K562 (cell line): ENCODE measurements at regions not wholly inside any gene's neighbourhood (a gene's known extent, or its start where the extent isn't known, plus 50 kb on each side); places are given as distances from the start of the nearest gene placed in this dataset.

Source experiments
- CHD7 ChIP-seq: fragments of 200-600 bp; sonication (generic); IDR thresholded peaks from one replicate; pipeline ENCODE4 v1.6.1; 2012; ENCODE audit warnings: mild to moderate bottlenecking, low read depth, low read length, inconsistent platforms
- ETS1 ChIP-seq: conservative IDR thresholded peaks from 2 replicates; pipeline ENCODE4 v1.6.1; 2011; ENCODE audit warnings: low read depth, mild to moderate bottlenecking, low read length; ENCODE audit not compliant: control insufficient read depth
- EWSR1 ChIP-seq: fragments of 450-650 bp; IDR thresholded peaks from 2 replicates; pipeline ENCODE4 v1.6.1; 2018; ENCODE audit warnings: borderline replicate concordance, mild to moderate bottlenecking, low read depth, moderate library complexity; ENCODE audit not compliant: partially characterized antibody
- HDAC1 ChIP-seq, 2 experiments: fragments of 450-650 bp; IDR thresholded peaks; 2 replicates each; pipeline ENCODE4 v1.6.1; 2016 to 2017; ENCODE audit warnings: inconsistent platforms in 1 of 2, mild to moderate bottlenecking in 1 of 2, moderate library complexity in 1 of 2
- HDAC3 ChIP-seq: fragments of 450-650 bp; IDR thresholded peaks from 2 replicates; pipeline ENCODE4 v1.6.1; 2018; ENCODE audit warnings: borderline replicate concordance, mild to moderate bottlenecking, moderate library complexity; ENCODE audit not compliant: partially characterized antibody
- ILF3 ChIP-seq: fragments of 450-650 bp; IDR thresholded peaks from 2 replicates; pipeline ENCODE4 v1.6.1; 2018; ENCODE audit warnings: antibody characterized with exemption, mild to moderate bottlenecking, moderate library complexity, borderline replicate concordance
- JUNB ChIP-seq: fragments of 450-650 bp; formaldehyde crosslinking; conservative IDR thresholded peaks from 2 replicates; pipeline ENCODE4 v1.4.0; 2020; ENCODE audit warnings: mild to moderate bottlenecking
- KAT2B ChIP-seq: IDR thresholded peaks from one replicate; pipeline ENCODE4 v1.6.1; 2012; ENCODE audit warnings: low read depth, mild to moderate bottlenecking, control low read depth, inconsistent platforms, low read length, moderate library complexity
- LEF1 ChIP-seq: fragments of 450-650 bp; IDR thresholded peaks from 2 replicates; pipeline ENCODE4 v1.6.1; 2016; ENCODE audit warnings: mild to moderate bottlenecking
- NR3C1 ChIP-seq: sonication (generic); formaldehyde crosslinking; IDR thresholded peaks from 2 replicates; pipeline ENCODE4 v1.8.1; 2022; ENCODE audit warnings: missing genetic modification reagents
- PHB ChIP-seq: fragments of 250-450 bp; sonication (Bioruptor Pico); IDR thresholded peaks from 2 replicates; pipeline ENCODE4 v1.5.0; 2021
- RBM15 ChIP-seq: fragments of 200-400 bp; formaldehyde crosslinking; IDR thresholded peaks from 2 replicates; pipeline ENCODE4 v1.6.1; 2018; ENCODE audit warnings: mild to moderate bottlenecking, low read length, moderate library complexity; ENCODE audit not compliant: insufficient read depth
- SP1 ChIP-seq: sonication (generic); formaldehyde crosslinking; IDR thresholded peaks from 2 replicates; pipeline ENCODE4 v1.8.1; 2022; ENCODE audit warnings: mild to moderate bottlenecking, missing genetic modification reagents
- SP2 ChIP-seq: IDR thresholded peaks from 2 replicates; pipeline ENCODE4 v1.6.1; 2011; ENCODE audit warnings: mild to moderate bottlenecking, low read depth, low read length, moderate library complexity; ENCODE audit not compliant: poor library complexity, severe bottlenecking; ENCODE audit errors: extremely low read depth
- ZNF24 ChIP-seq: fragments of 450-650 bp; IDR thresholded peaks from 2 replicates; pipeline ENCODE4 v1.6.1; 2016
- ZNF740 ChIP-seq, 3 experiments: fragments of 200-800 bp in 1 of 3; sonication (Bioruptor generic) in 1 of 3; sonication (generic) in 1 of 3; formaldehyde crosslinking in 1 of 3; IDR thresholded peaks; 2 replicates each; pipeline versions ENCODE4 v1.6.1 to v1.8.0; 2016 to 2022; ENCODE audit warnings: mild to moderate bottlenecking in 2 of 3, missing compliant biosample characterization in 2 of 3, missing genetic modification characterization in 2 of 3, missing genetic modification reagents in 1 of 3

DNA sequence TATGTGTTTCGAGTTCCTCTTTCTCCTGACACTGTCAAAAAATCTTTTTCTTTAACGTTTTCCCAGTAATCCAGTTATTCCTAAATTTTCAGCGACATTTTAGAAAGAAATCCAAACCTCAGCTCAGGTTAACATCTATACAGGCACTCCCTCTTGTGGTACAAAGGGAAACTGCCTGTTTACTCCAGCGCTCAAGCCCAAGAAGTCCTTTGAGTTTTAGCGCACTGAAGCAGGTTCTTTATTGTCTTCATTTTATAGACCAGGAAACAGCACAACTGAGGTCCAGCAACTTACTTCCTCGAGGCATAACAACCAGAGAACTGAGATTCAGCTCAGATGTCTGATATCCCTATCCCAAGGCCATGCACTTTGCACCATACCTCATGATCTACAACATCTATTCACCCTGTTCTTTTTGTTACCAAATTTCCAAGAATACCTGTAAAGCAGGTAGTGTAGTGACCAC, 287.2 kb upstream of the MKLN1 start (continued):
- TF ChIP-seq JUNB (CRISPR knock-in tag) = no peak
- TF ChIP-seq KAT2B = no peak
- no peak for TF ChIP-seq ZNF740 (CRISPR knock-in tag; IDR thresholded peaks at IDR 0.05)
- TF ChIP-seq ZNF740 (tag; IDR thresholded peaks at IDR 0.05) = no peak
- TF ChIP-seq PHB (CRISPR knock-in tag) = no peak
- no peak for TF ChIP-seq HDAC1 (IDR thresholded peaks at IDR 0.05)
- no peak for TF ChIP-seq EWSR1
- TF ChIP-seq RBM15 = no peak
- no peak for TF ChIP-seq SP2
- no peak for TF ChIP-seq NR3C1 (CRISPR knock-in tag)
- no peak for TF ChIP-seq ILF3
- no peak for TF ChIP-seq HDAC3
- no peak for TF ChIP-seq ETS1
- no peak for TF ChIP-seq ZNF24
- TF ChIP-seq LEF1 = no peak
- no peak for TF ChIP-seq SP1 (CRISPR knock-in tag)
- TF ChIP-seq CHD7 = no peak
